HG03175 (cell line): ENCODE measurements at regions not wholly inside any gene's neighbourhood (a gene's known extent, or its start where the extent isn't known, plus 50 kb on each side); places are given as distances from the start of the nearest gene placed in this dataset.
"Not testable (repeated sequence)": the region's sequence is repeated elsewhere in the genome, so short reads cannot be mapped to it uniquely, and the experiment has no call there.

ENCODE experiments used
- ATAC-seq: cut with Tn5 transposase; IDR thresholded peaks from one replicate; pipeline ENCODE4 v1.9.1; 2021; ENCODE audit warnings: mild to moderate bottlenecking, moderate library complexity; ENCODE audit not compliant: unreplicated experiment

DNA sequence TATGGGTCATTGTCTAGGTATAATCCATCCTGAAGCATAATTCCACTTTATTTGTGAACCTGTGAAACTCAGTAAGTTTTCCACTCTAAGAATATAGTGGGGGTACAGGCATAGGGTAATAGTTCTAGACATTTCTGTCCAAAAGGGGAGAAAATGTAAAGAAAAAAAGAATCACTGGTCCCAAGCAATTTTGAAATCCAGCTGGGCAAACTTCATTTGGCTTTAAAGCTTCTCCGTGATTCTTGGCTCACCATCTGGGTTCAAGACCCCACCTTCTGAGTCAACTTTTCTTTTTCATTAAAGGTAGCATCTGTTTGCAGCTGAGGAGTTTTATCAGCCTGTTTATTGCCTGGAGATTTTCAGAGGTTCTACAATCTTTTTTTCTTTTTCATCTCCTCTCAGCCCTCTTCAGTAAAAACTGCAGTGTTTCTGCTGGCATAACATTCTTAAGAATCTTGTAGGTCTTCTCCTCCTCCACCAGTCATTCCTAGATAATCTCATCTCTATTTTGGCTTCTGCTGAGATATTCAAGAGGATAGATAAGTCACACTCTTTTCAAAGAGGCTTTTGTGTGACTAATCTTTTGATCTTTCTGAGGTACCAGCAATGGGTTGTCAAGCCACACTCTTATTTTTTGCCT lies 126.1 kb upstream of the PITX1 start:
- no peak for ATAC-seq

DNA sequence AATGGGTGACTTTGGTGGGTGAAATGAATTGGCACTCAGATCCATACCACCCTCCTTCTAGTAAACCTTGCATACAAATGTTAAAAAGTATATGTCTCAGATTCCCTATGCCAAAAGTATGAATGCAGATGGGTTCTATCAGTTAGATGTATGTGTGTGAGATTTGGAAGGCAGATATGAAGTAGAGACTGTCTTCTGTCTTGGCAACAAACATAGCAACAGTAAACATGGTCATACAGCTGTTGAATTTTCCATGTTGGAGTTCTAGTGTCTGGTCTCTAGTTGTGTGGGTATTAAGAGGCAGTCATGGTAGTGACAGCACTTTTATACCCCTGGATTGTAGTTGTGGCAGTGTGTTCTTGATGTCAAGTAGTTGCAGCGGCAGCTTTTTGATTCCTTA lies 125.6 kb upstream of the PITX1 start:
- ATAC-seq: no peak

DNA sequence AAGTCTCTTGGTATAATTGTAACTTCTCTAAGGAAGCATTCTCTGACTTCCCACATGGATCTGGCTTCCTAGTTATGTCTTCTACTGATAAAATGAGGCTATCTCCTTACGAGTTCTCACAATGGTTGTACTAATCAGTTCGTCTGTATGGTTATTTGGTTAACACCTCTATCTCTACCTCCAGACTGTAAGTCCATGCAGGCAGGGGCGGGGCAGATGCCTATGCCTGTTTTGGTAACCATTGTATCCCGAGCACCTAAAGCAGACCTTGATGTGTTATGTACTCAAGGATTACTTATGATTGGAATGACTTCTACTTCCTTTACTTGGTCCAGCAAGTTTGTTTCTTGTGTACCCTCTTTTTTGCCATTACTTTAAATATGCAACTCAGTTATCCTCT lies 125.0 kb upstream of the PITX1 start:
- no peak for ATAC-seq

DNA sequence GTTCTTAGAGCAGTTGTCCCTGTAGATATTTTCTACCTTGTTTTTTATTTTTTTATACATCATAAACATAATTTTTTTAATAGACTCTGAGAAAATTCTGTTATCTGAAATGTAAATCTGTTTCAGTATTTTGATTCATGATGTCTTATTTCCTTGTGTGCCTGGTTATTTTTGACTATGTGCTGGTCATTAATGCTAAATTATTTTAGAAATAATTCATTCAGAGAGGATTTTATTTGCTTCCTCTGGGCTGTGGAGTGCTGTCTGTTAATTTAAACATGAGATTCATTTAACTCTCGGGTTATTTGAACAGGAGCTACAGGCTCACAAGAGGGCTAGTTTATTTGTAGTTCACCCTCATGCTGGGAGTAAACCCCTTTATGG lies 124.3 kb upstream of the PITX1 start:
- ATAC-seq: no peak

DNA sequence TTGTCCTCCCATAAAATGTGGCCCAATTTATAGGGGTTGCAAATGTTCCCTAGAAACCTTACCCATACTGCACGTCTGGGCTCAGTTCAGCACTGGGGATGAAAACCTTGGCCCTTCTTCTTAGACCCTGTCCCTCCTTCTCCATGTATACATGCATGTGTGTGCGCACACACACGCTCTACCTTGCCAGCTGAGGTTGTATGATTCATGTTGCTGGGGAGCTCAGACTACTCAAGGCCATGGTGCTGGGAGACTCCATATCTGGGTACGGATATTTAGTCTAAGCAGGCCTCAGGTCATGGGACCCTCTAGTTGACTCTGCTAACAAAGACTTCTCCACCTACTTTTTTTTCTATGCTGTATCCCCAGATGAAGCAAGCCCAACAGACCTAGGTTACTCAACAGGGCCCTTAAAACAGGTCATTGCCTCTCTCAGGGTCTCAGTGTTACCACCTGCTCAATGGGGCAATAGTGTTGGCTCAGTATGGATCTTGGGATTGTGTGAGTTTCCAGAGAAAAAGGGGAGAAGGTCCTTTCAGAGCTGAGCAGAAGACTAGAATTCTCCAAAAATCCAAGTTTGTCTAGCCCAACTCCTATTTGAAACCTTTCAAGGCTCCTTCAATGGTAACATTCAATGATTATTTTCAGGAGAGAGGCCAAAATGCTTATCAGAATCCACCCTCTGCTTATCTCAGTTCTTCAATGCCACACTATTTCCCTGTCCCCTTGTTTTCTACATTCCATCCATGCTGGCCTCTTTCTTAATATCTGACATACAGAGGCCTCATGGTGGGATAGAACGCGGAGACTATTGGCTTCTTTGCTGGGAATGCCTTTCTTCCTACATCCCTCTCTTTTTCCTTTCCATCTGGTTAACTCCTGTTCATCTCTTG lies 123.6 kb upstream of the PITX1 start:
- ATAC-seq: no peak

DNA sequence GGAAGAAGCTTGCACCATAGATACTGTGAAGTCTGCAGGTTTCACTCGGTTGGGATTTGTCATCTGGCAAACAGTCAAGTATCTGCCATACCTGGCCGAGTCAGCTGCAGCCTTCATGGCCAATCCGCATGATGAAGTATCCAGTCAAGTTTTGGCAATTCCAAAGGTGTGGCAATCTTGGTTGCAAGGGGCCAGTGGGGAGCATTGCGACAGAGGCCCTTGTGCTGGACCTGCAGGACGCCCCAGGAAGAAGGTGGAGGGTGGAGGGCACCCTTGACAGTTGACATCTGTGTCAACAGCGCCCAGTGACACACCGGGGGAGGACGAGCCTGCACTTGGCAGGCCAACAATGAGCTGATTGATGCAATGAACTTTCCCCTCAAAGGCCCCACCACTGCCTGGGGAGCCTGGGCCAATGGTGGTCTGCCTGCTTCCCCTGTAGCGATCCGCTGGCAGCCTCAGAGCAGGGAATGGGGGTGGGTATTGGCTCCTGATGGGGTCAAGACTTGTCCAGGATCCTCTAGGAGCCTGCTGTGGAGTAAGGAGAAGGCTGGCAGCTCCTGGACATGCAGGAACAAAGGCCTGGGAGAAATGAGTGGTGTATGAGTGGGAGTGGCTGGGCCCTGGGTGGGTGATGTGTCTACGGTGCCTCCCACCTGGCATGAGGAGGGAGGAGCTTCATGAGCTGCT lies 122.8 kb upstream of the PITX1 start:
- ATAC-seq: no peak

DNA sequence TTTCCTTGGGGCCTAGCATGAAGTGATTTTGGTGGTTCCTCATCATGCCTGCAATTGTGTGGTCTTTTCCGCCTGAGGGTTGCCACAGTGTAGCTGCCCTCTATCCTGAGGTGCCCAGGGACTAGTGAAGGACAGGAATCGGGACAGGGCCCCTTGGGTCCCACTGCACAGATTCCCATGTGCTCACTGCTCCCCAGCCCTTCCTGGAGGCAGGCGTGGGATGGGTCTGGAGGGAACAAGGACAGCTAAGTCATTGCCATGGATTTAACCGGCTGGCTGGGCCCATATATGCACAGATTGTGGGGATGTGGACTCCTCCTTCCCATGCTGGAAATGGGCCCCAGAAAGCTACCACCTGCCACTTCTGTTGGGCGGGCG lies 122.3 kb upstream of the PITX1 start:
- no peak for ATAC-seq

DNA sequence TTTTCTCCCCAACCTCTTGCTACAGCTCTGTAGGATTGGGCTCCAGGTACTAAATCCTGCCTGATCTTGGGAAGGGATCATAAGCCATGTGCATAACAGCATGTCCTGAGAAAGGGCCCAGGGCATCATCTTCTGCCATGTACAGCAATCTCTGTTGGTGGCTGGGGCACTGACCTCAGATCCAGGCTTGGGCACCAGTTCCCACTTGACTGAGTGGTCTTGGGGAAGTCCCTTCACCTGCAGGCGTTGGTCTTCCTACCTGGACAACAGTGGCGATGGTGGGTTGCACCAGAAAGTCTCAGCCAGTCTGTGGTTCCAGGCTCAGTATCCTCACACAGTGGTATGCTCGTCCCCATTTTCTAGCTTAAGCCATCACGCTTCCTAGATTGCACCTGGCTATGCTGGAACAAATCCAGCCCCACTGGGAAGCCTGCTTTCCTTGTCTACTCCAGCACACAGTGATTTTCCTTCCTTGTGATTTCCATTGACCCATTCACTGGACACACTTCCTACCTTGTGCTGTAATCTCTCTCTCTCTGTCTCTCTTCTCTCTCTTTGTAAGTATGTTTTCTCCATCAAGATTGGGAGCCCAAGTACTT lies 121.7 kb upstream of the PITX1 start:
- no peak for ATAC-seq

DNA sequence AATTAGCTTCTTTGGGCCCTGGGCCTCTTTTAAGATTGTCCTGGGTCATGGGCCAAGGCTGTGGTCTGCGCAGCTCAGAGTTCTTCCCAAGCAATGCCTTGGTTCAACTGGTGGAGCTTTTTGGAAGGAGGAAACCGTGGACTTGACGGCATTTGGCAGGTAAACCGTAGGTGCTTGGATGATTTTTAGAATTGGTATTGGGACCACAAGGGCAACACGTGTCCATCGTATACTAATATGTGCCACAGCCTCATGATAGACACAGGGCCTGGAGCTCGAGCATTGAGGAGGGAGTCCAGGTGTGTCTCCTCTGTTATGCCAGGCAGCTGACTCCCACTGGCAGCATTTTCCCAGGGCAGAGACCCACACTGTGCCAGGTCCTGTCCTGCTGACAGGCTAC lies 120.9 kb upstream of the PITX1 start:
- no peak for ATAC-seq

DNA sequence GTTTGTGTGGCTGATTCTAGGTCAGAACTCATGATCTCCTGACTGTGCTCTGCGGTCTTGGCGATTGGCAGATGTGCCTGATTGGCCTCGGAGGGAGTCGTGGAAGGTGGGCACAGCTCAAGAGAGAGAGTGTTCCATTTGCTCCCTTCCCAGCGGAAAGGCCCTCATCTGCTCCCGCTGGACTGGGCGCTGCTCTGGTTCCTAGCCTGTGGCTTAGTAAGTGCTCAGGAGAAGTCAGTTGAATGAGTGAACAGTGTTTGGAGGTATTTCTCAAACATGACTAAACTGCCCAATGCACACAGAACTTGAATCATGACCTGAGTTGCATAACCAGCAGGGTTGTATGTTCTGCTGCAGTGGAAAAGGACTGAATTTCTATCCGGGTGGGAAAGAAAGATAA lies 120.2 kb upstream of the PITX1 start:
- ATAC-seq: no peak

DNA sequence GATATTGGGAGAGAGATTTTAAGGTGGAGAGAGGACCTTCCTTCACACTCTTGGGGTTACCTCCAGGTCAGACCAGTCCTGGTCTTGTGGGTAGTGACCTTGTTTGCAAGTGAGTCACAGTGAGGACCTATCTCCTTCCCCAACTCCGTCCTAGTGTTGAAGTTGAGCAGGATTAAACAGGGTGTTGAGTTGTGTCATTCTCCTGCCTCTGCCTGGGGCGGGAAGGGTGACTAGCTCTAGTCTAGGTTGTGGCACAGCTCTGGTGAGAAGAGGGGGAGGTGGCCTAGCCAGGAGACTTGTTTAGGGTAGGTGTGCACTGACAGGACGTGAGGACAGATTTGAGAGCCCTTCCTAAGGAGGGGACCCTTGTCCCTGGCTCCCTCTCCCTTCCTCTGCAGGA lies 119.6 kb upstream of the PITX1 start:
- ATAC-seq: no peak

DNA sequence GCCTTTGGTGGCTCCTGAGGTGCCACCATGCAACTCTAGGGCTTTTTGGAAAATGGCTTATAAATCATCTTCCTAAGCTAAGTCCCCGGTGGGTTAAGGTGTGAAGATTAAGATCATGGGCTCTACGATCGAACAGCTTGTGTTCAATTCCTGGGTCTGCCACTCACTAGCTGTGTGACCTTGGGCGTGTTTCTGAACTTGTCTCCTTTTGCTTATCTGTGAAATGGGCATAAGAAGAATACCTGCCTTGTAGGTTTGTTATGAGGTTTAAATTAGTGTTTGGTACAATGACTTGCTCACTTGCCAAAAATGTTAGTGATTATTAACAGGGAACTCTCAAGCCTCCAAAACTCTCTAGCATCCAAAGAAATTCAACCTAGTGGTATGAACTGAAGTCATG lies 119.2 kb upstream of the PITX1 start:
- ATAC-seq: no peak

DNA sequence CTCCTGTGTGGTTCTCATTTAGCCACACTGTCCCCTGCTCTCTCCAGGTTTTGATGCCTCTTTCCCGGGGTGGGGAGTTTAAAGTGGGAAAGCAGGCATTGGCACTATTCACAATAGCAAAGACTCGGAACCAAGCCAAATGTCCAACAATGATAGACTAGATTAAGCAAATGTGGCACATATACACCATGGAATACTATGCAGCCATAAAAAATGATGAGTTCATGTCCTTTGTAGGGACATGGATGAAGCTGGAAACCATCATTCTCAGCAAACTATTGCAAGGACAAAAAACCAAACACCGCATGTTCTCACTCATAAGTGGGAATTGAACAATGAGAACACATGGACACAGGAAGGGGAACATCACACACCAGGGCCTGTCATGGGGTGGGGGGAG lies 117.6 kb upstream of the PITX1 start:
- not testable (repeated sequence) for ATAC-seq

DNA sequence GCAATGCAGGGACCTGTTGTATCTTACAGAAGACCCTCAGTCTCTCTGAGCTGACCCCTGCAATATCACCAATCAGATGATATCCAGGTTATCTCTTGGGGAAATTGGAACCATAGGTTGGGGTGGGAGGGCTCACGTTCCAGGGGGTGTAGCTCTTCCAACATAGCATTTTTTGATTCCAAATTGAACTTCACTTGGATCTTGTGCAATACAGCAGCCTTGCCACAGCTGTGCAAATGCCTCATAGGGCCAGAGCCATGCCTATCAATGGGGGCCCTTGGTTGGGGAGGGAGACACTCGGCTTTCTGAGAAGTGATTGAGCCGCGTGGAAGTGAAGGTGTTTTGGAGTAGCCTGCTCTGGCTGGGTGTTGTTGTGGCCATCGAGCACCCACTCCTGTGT lies 117.2 kb upstream of the PITX1 start:
- ATAC-seq: no peak

DNA sequence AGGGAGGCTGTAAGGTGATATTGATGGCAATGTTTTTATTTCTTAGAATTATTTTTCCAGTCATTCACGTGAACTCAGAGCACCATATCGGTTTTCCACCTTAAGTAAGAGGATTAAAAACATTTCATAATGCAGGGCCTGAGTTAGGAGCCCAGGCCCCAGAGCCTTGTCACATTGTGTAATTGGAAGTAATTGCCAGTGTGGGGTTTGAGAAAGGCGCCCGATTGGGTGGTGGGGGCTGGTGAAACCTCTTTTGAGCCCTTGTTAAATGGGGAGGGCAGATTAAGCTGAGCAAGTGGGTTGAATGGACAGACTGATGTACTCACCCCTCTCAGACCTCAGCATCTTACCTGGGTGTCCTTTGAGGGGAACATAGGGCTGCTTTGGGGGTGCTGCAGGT lies 116.7 kb upstream of the PITX1 start:
- no peak for ATAC-seq

DNA sequence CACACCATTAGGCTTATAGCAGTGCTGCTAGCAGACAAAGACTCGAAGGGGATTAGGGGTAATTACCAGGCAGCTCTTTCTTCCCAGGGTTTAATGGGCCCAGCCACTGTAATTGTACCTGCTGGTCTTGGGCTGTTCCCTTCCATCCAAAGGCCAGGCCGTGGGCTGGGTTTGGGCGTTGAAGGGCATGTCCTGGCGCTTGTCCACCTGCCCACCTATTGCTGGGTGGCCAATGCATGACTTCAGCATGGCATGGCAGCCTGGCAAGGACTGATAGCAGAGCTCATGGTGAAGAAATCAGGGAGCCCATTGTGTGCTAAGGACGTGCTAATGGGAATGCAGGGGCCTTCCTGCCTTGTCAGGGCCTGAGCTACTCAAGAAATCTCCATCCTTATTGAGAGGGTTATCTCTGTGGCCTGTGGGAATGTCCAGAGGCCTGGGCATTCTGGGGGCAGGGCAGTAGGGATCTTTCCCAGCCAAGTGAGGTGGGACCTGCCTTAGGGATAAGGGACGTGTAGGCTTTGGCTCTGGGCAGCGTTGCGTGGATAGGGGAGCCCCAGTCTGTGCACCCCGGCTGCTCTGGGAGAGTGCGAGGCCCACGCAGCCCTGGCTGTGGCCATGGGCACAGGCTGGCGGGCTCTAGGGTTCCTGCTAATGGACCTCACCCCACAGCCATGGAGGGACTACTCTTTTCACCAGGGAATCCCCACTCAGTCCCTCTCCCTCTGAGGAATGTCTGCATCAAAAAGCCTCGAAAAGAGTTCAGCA lies 116.1 kb upstream of the PITX1 start:
- no peak for ATAC-seq

DNA sequence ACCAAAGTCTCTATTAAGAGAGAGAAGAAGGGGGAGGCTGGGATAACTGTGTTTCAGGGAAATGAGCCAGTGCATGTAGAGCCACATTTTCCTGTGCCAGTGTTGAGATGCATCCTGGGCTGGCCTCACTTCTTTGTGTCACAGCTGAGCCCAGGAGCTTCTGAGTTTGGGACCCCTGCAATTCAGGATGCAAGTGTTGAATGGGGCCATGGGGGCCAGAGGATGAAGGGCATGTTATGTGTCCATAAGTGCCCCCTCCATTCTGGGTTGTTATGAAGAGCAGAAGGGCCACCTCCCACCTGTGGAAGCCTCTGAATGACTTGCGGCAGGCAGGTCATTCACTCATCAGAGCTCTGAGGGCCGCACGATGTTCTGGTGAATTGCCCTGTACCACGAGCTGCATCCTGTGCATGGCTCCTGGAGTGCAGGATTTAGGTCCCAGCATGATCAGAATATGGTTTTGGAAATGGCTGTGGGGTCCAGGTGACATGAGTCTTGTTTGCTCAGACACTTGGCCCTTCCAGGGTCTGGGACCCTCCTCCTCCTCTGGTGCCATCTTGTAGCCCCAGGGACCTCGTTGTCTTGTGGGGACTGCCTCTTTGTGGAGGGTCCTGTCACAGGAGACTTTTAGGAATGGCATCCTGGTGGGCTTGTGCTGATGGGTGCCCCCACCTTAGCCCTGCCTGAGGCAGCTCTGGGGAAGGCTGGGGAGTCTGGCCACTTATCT lies 115.4 kb upstream of the PITX1 start:
- no peak for ATAC-seq

DNA sequence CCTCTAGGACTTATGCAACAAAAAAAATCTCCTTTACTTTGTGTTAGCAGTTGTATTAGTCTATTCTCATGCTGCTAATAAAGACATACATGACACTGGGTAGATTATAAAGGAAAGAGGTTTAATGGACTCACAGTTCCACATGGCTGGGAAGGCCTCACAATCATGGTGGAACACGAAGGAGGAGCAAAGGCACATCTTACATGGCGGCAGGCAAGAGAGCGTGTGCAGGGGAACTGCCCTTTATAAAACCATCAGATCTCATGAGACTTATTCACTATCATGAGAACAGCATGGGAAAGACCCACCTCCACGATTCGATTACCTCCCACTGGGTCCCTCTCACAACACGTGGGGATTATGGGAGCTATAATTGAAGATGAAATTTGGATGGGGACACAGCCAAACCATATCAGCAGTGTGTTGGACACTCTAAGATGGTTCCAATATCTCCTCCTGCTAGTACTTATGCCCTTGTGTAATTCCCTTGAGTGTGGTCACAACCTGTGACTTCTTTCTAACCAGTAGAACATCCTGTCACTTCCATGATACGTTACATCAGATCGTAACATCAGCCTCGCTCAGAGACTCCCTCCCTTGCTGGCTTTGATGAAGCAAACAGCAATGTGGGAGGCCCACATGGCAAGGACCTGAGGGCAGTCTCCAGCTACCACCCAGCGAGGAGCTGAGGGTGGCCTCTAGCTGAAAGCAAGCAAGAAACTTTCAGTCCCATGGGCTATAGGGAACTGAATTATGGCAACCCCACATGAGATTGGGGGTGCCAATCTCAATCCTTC lies 113.5 kb upstream of the PITX1 start:
- ATAC-seq: no peak

DNA sequence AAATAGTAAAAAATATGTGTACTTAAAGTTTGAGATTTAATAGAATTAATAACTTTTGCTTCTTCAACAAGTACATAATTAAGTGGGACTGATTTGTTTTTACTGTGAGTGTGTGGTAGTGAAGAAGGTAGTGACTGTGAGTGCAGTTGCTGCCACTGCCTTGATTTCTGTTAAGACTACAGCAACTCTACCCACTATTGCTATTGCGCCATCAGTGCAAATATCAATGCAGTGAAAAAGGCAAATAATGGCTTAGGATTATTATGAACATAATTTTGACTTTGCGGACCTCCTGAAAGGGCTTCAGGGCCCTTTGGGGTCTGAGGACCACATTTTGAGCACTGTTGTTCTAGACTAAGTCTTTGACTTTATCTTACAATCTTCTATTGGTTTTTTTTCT lies 112.0 kb upstream of the PITX1 start:
- ATAC-seq: no peak
